AG08395 (cell line): ENCODE measurements at regions not wholly inside any gene's neighbourhood (a gene's known extent, or its start where the extent isn't known, plus 50 kb on each side); places are given as distances from the start of the nearest gene placed in this dataset.
A peak's percentile ranks its signal among the peaks of the same experiment; 100 is the strongest.
"Not testable (repeated sequence)": the region's sequence is repeated elsewhere in the genome, so short reads cannot be mapped to it uniquely, and the experiment has no call there.

ENCODE experiments used
- DNase-seq: peaks from one replicate; pipeline ENCODE4 v3.0.0; 2012; ENCODE audit warnings: mixed read lengths, low spot score

DNA sequence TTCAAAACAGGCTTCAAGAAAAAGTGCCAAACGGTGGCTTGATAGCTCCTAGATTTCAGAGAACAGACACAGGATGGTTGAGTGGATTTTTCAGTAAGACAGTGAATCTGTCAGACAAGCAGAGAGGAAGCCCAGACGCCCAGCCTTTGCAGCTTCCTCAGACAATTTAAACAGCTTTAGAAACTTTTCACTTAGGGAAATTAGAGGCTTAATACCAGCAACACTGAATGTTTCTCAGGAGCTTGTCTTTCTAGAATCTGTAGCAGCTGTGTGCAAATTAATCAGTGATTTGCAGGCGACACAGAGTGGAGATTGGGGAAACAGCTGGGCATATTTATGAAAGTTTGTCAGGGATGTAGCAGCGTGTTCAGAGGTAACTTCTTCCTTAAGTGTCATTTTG, 362.1 kb downstream of the GALC start:
- DNase-seq = no peak

DNA sequence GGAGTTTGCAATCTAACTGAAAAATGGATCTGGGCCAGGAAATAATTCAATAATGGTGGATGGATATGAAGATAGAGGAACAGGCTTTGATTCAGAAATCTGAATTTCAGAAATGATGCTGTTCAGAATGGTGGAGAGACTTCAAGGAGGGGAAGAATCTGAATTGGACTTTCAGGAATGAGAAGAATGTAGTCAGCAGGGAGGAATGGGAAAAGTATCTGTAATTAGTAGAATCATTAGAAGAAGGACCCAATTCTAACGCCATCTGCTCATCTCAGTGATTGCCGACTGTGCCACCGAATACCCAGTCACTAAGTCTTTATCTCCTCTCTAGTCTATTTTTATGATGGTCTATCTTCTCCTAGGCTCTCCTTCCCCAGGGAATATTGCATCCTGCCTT, 363.2 kb downstream of the GALC start:
- DNase-seq = no peak

DNA sequence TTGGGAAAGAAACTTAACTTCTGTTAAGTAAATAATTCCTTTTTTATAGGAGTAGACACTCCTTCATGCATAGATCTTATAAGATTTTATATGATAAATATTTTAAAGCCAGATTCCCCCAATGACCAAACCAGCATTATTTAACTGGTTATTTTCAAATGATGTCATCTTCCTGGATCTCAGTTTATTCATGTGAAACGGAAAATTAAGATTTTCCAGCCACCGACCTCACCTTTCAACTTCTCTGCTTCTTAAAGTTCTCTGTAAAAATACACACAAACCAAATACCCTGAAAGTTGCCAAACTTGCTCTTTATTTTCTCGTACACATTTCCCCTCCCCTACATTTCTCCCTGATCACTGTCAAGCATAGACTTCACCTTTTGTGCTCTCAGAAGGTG, 364.2 kb downstream of the GALC start:
- no peak for DNase-seq

DNA sequence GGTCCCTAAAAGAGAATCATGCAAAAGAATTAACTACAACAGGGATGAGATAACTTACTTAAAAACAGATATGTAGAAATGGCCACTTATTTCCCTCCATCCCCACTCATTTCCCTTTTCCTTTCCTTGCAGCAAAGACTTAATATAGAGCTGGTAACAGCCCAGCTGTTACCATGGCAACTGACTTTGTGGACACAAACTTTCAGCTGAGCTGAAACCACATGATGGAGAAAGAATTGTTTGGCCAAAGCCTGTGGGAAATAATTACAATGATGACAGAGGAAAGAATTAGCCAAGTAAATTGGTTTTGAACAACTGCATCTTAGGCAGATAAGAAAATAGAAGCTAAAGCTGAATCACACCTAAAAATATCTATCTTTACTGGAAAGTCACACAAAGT, 364.9 kb downstream of the GALC start:
- peak; percentile 49 for DNase-seq

DNA sequence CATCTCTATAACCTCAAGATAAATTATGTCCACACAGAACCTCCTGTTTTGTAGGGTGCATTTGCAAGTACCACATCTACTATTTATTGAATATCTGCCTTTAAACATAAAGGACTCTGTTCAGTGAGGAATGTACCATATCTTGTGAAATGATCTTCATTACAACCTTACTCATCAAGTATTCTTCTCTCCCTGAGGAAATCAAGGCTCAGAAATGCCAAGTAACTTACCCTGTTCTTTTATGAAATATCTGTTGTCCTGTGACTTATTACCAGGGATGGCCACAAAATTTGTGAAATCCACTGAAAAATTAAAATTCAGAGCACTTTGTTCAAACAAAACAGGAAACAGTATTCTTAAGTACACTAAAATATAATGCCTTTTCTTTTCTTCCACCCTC, 366.7 kb downstream of the GALC start:
- DNase-seq = no peak

DNA sequence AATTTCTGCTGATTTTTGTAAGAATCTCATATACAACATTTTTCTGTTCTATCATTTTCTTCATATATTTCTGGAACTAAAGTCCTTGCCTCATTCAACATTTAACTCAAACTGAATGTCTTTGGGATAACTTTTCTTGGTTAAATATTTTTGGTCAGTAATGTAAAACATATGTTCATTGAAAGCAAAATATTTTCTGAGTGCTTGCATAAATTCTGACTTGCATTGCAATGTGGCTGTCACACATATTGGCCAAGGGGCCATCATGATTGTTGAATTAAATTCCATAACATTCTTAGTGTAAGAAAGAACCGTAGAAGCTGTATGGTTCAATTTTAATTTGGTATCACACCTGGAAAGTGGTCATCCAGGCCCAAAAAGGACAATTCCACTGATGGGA, 369.4 kb downstream of the GALC start:
- no peak for DNase-seq

DNA sequence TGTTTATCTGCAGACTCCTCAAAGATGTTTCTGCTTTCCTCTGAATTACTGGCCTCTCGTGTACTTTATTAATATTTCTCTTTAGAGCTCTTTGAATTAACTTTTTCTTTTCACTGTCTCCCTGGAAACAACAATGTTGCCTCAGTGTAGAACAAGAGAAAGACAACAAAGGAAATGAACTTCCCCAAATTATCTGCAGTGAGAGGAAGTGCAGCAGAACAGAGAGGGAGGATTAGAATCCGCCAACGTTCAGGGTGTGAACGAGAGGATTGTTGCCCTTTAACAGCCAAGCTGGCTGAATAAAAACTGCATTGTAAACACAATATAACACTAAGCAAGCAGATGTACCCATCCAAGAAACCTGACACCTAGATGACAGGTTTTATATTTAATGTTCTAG, 375.9 kb downstream of the GALC start:
- no peak for DNase-seq

DNA sequence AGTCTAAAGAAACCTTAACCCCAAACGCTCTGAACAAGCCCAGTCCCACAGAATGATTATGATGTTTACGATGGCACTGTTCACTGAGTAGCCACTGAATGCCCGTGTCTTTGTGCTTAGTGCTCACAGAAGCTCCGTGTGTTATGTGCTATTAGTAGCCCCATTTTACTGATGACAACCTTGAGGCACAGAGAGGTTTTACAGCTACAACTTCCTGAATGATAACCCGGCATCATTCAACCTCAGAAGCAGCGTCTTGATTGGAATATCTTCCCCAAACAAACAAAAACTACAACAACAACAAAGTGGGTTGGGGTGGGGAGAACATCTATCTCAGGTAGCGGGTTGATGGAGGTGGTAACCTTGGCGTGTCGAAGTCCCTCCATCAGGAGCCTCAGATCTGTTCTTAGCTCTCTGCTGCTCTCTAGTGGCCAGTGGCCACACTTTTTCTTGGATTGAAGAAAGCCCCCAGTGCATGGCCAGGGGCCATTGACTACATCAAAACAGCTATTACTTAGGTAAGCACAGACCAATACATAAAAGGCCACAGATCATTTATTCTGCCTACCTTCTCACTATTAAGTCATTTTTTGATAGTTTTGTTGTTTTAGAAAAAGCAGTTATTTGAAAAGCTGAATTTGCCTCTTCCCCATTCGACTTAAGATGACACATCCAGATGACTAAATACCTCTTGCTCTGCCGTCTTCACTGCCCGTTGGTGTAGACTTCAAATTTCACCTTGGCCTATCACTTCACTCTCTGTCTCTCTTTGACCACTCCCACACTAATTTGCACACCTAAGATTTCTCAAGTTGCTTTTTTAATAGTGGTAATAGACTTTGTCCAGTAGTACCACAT, 376.9 kb downstream of the GALC start:
- peak; percentile 68 for DNase-seq

DNA sequence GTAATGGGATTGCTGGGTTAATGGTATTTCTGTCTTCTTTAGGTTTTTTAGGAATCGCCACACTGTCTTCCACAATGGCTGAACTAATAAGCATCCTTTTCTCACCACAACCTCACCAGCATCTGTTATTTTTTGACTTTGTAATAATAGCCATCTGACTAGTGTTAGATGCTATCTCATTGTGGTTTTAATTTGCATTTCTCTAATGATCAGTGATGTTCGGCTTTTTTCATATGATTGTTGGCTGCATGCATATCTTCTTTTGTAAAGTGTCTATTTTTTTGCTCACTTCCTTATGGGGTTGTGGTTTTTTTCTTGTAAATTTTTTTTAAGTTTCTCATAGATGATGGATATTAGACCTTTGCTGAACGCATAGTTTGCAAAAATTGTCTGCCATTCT, 377.9 kb downstream of the GALC start:
- no peak for DNase-seq

DNA sequence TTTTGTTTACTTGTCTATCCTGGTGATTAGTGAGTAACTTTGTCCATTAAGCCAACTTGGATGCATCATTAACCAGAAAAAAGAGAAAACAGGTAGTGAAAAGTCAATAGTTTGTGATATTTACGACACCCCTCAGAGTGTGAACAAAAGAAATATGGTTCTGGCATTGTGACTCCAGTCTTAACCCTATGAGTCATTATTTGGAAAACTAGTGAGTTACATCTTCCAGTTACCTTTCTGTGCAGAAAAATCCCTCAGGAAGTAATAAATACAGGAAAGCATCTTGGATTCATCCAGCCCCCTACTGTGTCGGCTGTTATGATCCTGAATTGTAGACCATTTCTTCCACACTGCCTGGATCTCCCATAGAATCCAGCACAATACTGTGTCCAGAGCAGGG, 379.1 kb downstream of the GALC start:
- DNase-seq = no peak

DNA sequence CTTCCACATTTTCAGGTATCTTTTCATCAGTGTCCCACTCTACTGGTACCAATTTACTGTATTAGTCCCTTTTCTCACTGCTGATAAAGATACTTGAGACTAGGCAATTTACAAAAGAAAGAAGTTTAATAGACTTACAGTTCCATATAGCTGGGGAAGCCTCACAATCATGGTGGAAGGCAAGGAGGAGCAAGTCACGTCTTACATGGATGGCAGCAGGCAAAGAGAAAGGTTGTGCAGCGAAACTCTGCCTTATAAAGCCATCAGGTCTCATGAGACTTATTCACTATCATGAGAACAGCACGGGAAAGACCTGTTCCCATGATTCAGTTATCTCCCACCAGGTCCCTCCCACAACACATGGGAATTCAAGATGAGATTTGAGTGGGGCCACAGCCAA, 385.9 kb downstream of the GALC start:
- DNase-seq = not testable (repeated sequence)

DNA sequence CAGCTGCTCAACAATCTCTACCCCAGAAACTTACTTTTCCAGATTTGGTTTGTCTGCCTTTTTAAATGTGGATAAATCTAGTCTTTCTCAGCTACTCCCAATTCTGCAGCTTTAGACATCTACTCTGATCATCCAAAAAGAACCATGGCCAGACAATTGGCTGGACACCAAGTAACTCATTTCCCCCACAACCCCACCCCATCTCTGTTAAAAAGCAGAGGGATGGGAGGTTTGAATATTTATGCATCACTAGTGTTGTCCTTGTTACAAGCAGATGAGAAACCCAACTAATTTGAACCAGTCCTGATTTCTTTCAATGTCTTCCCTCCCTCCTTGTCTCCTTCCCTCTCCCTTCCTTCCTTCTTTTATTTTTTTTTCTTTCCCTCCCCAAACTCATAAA, 391.9 kb downstream of the GALC start:
- DNase-seq = no peak

DNA sequence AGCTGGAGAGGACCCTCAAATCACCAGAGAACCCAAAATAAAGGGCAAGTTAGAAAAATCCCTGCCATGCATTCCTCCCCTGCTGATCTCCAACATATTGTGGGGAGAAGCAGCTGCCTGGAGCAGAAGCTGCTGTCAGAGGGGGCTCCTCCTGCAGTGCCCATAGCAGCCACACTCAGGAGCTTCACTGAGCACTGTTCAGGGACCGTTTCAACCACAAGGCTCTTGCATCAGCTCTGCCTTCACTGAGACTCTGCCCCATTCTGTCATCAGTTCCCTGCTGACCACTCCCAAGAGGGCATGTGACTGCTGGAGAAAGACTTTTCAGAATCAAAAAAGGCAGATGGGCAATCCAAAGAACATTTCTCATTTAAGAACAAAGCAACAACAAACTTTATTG, 392.7 kb downstream of the GALC start:
- DNase-seq = no peak

DNA sequence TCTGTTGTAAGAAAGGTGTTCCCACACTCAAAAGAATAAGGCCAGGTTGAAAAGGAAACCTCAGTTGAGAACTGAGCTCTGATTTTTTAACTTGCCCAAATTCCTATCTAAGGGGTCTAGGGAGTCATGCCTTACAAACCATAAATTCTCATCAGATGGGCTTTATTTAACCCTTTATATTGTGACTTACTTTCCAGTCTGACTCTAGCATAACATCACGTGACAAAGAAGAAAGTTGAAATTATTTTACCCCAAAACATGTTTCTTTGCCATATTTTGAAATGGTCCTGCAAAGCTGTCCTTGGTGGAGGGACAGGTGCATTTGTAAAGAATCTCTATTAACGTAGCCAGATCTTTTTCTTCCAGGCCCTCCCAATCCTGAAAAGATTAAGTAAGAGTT, 411.7 kb downstream of the GALC start:
- no peak for DNase-seq

DNA sequence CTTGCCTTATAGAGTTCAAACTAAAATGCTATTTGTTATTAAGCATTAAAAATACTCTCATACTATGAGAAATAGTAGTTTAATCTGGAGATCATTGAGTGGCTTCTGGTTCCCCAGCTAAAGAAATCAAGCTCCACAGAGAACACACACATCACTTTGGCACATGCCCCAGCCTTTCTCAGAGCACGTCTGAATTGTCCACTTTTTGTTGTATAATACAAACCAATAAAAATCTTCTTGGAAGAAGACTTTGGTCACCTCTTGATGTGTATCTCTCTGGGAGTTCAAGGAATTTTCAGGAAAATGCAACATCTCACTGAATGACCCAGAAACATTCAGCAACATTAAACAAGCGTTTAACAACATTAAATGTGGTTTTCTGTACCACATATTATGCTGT, 413.9 kb downstream of the GALC start:
- no peak for DNase-seq

DNA sequence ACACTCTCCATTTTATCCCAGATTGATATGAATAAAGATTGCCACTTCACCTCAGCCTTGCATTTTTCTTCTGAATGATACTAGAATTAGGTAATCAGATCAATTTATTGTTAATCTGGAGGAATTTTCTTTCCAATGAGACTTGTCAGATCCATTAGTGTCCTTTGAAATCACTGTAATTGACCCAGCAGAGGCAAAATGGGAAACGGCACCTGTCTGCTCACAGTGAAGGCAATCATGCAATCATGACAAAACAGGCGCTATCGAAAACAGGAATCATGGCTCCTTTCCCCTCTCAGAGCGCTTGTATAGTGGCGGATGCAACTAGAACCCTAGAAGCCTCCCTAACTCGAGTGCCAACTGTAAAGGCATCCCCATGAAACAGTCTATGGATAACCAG, 417.6 kb downstream of the GALC start:
- DNase-seq = no peak

DNA sequence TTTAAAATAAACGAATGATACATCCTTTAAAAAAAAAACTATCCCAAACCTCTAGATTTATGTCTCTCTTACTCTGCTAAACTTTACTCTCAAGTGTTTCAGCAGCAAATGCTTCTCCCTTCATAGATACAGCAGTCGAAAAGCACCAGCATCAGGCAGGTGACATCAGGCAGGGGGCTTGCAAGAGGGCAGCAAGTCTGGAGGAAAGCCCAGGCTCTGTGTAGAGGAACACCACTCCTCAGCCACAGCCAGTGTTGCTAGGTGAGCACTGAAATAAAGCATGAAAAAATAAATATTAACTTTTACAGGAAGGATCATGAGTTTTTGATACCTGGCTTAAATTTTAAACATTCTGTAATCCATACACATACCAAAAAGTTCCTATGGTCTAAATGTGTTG, 419.4 kb downstream of the GALC start:
- no peak for DNase-seq

DNA sequence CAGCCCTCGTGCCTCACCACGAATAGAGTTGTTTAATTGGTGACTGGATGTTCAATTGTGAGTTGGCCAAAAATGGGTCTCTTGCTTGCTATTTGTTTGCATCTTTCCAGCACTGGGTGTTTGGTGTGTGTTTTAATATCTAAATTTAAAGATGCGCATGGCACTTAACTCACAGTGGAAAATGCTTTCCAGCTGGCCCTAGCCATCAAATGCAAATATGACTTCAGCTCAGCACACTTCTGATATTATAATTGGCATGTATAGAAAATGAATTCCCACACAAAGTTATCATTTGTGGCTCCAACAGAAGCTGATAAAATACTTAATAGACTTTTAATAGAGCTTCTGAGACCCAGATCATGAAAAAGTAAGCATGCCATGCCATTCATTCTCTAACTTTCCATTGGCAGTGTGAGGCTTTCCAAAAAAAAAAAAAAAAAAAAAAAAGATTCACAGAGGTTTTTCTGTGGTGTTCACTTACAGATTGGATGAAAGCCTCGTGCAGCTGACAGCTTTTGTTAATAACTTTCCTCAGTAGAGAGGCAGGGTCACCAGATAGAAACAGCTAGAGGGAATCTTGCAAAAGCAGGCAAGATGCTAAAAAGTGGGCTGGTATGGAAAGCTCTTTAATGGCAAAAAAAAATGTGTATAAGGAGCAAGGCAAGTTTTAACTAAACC, 425.2 kb downstream of the GALC start:
- no peak for DNase-seq

DNA sequence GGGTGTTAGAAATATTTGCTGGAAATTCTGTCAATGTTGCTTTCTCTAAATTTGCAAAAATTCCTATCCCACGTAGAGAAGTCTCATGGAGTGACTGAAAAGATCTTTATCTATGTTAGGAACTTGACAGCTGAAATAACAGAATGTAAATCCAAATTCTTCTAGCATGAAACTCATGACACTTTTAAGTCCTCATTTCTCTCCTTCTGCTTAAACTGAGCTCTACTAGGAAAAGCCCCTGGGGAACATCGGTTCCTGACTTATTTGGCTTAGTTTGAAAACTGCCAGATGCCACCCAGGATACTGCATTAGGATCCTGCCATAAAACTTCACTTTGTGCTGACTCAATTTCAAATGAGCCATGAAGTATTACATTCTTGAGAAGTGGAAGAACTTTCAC, 426.0 kb downstream of the GALC start:
- peak; percentile 12 for DNase-seq

DNA sequence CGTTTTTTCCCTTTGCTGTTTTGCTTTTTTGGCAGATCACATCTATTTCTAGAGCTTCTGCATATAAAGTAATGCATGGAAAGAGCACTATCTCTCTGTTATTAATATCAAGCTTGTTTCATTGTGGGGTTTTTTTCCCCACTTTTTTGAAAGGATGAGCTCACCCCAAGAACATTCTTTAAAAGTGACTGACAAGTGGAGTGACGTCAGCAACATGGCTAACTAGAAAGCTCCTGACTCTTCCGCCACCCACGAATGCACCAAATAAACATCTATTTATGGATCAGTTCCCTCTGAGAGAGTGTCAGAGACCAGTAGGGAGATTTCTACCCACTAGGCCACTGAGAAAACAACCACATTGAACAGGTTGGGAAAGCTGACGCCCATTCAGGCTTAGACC, 445.4 kb downstream of the GALC start:
- no peak for DNase-seq

DNA sequence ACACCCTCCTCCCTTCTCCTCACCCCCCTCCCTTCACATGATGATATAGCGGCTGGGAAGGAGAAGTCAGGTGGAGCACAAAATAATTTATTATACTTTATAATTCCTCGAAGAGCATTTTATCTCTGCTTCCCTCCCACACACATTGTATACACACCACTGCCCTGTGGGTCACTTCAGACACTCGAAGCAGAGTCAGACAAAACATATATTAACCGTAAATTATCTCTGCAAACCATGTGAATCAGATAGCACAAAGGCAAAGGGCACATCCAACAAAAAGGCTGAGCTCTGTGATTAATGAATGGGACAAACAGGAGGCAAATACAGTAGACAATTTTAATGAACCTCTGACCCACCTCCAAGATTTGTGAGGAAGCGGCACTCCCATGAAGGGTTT, 450.7 kb downstream of the GALC start:
- DNase-seq = no peak

DNA sequence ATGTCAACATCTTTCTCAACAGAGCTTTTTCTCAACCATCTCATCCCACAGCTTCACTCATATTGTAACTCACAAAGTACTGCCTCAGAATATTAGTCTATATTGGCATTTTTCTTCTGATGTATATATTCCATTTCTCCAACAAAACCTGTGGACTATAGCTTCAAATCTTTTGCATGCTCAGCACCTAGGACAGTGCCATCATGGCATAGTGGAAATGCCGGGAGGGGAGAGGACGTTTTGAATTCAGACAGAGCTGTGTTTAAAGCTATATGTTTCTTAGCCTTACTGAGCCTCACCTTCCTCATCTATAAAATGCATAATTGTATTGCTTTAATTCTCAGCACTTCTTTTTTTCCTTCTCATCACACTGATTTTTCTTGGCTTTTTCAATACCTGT, 452.6 kb downstream of the GALC start:
- no peak for DNase-seq

DNA sequence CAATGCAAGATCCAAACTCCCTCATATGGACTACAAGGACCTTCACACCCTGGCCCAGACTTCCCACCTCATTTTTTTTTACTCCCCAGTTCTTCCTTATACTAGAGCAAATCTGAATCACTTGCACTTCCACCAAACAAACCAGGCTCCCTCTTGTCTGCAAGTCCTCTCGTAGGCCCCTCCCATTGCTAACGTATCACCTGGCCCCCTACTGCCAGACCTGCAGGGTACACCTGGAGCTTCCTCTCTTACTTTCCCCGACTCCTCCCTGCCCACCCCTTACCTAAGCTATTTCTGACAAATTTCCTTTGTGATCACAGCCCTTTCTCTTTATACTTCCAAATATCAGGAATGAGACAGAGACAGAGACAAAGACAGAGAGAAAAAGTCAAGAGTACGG, 463.9 kb downstream of the GALC start:
- DNase-seq = no peak

DNA sequence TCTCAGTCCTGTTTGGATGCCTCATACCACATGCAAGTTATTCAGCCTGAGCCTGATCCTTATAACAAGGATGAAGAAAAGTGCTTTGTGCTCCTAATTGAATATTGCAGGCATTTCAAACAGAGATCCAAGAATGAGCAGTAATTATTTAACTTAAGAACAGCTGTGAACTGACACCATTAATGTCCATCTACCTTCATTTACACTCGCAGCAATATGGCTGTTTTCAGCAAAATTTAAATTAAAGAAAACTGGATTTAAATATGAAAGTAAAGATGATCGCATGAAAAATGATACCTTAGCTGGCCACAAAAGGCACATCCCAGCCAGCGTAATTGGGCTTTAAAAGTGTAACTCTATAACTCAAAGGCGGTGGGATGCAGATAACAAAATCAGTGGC, 466.3 kb downstream of the GALC start:
- no peak for DNase-seq
